NCI-H82 (cell line): ENCODE measurements at regions not wholly inside any gene's neighbourhood (a gene's known extent, or its start where the extent isn't known, plus 50 kb on each side); places are given as distances from the start of the nearest gene placed in this dataset.

Source experiments
- DNase-seq: peaks from one replicate; lab custom pipeline; 2025; lab: John Stamatoyannopoulos, UW

DNA sequence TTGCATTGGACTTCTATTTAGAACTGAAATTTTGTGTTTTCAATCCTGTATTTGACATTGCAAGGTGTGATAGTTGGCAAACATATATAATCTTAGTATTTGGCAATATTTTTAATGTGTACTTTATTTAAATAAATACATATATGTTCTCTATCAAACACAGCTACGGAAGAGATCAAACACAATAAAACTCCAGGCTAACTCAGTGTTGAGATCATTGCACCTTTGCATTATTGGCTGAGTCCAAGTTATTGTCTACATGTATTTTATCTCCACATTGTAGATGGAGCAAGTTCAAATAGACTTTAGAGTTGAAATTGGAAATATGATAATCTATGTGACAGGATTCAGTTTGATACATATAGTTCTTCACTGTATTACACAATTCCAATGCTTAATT is 176.7 kb downstream of the ST6GAL2 start:
- no peak for DNase-seq

DNA sequence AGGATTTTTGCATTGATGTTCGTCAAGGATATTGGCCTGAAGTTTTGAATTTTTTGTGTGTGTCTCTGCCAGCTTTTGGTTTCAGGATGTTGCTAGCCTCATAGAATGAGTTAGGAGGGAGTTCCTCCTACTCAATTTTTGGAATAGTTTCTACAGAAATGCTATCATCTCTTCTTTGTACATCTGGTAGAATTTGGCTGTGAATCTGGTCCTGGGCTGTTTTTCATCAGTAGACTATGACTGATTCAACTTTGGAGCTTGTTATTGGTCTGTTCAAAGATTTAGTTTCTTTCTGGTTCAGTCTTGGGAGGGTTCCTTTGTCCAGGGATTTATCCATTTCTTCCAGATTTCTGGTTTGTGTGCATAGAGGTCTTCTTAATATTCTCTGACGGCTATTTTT is 166.7 kb downstream of the ST6GAL2 start:
- DNase-seq = no peak

DNA sequence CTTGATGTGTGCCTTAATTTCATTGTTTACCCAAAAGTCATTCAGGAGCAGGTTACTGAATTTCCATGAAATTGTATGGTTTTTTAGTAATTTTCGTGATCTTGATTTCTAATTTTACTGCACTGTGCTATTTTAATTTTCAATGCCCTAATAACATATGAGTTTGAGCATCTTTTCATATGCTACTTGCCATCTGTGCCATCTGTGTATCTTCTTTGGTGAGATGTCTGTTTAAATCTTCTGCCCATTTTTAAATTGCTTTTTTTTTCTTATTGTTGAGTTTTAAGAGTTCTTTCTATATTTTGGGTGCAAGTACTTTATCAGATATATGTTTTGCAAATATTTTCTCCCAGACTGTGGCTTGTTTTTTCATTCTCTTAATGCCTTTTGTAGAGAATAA is 165.9 kb downstream of the ST6GAL2 start:
- no peak for DNase-seq

DNA sequence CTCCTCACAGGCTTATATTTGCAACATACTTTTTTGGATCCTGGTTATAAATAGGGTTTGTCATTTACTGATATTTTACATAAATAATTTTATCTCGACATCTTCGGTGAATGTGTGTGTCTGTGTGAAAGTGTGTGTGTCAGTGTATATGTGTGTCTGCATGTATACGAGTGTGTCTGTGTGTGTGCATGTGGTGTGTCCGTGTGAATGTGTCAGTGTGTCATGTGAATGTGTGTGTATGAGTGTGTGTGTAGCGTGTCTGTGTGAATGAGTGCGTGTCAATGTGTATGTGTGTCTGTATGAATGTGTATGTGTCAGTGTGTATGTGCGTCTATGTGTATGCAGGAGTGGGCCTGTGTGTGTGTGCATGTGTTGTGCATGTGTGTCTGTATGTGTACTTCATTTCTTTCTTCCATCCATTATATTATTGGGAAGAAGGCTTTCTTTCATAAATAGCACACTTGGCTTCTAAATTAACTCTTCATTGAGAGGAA is 161.6 kb downstream of the ST6GAL2 start:
- DNase-seq = no peak

DNA sequence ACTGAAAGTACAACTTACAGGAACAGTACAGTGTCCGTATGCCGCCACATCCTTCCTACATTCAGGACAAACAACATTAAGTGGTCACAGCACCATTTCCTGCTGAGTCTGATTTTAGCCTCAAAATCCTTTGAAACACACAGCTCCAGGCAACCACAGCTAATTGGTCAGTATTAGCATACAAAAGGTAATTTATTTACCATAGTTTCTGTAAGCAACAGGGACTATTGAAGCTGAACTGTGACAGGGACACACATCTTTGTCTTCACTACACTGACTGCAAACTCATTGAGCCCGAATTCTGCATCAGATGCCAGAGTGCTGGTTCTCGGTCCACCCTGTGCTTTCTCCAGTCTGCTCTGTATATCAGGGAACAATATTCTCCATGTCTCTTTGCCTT is 151.8 kb downstream of the ST6GAL2 start:
- DNase-seq = no peak

DNA sequence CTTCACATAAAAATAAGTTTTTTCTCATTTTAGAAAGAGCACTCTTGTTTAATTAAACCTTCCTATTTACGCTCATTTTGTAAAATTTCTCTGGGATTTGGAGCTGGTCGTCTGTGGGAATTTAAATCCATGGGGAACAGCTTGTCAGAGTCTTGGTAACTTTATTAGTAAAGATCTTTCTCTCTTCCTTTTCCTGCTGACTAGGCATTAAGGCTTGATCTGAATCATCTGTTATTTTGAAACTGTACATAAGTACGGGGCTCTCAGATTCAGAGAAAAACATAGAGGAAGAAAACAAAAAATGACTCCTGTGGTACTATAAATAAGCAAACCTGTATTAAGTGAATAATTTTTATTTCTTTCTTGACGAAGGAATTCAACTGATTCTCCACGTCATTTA is 150.2 kb downstream of the ST6GAL2 start:
- no peak for DNase-seq

DNA sequence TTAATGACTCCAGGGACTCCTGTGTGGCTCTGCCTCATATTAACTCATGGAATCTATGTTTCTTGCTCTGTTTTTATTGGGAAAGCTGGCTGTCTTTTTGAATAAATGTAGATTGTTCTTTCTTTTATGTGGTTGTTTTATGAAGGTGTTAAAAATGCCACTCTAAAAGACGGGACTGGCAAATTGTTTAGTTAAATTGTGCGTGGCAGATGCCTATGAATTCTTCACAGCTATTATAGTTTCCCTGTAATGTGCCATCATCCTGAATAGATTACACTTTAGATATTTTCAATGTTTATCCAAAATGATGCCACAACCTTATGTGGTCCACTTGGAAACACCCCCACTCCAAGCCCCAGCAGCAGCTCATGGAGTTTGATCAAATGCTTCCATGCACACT is 149.7 kb downstream of the ST6GAL2 start:
- DNase-seq = no peak

DNA sequence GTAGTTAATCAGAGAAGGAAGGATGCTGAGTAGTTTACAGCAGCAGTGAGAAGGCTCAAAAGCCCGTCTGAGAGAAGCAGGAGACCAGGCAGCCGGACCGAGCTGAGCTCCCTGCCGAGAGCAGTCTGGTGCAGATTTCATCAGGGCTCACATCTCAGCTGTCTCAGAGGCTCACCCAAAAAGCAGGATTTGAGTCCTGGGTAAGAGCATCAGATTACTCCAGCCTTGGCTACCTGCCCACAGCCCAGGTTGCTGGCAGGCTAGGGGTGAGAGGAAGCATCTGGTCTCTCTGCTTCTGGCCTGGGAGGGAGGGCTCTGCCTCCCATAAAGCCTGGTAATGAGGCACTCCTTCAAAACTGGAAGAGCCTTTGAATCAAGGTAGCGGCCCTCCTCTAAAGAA is 140.5 kb downstream of the ST6GAL2 start:
- peak; percentile 94 for DNase-seq

DNA sequence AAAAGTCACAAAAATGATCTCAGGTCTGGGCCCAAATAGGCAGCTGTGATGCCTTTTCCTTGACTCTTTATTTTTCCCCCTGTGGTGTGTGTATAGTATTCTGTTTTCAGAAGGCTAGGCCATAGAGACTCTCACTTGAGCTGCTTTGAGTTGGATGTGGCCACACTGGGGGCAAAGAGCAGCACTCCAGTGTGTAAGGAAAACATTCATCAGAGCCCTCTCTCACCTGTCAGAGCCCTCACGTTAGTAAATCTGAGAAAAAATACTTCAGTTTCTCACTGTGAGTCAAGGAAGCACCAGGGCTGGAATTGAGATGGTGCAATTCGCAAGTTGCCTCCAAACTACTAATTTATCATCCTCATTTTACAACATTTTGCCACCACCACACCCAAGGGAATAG is 136.1 kb downstream of the ST6GAL2 start:
- no peak for DNase-seq
